ENCODE measurements at regions not wholly inside any gene's neighbourhood (a gene's known extent, or its start where the extent isn't known, plus 50 kb on each side); places are given as distances from the start of the nearest gene placed in this dataset.
"Not testable (repeated sequence)": the region's sequence is repeated elsewhere in the genome, so short reads cannot be mapped to it uniquely, and the experiment has no call there.

DNA sequence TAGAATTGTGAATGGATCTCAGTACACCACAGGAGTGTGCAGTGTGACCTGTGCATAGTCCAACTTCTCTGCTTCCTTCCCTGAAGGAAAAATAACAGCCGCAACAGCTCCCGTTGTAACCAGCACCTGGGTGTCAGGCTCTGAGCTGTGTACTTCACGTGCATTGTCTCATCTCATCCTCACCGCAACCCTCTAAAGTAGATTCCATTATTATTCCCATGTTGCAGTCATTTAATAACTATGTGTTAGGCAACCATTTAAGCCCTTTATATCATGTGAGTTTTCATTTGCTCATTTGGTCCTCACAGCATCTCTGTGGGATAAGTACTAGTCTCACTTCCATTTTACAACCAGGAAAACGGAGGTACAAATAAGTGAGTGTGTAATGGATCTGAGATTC lies 247.0 kb upstream of the MAF start:
- in situ Hi-C loops (cut with HindIII; ENCODE audit: low sequenced_read_pairs): no loop called here

- in situ Hi-C loops (cut with HindIII; ENCODE audit: low sequenced_read_pairs): no loop called here
Measured at GRCh38 chr16:79847101-79847500, 246.6 kb upstream of the MAF start.

GRCh38 chr16:79845734-79846135 lies 245.2 kb upstream of the MAF start:
- in situ Hi-C loops (cut with HindIII; ENCODE audit: low sequenced_read_pairs): no loop called here

DNA sequence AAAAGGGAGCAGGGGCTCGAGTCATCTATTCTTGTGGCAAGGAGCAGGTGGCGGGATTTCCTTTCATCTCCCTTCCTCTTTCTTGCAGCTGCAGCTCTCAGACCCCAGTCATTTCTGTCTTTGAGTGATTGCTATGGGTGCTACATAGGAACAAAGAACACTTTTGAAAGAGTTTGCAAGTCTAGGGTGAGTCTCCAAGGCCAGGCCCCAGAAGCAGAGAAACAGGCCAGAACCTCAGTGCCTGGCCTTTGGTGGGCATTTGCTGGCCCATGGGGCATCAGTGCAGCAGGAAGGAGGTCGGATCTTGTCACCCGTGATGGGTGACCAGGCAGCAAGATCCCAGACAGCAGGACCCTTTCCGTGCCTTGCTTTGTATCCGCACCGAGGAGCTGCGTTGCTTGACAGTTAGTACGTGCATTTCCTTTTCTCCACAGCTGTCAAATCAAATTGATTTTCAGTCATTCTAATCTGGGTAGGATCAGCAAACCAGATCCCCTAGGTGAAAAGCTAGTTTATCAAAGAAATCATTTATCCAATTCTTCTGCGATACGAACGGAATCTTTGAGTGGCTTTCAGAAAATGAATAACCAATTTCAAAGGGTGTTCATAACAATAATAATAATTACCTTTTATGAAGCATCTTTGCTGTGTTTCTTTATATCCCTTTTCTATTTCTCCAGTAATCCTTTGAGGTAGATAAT lies 244.6 kb upstream of the MAF start:
- in situ Hi-C loops (cut with HindIII; ENCODE audit: low sequenced_read_pairs): no loop called here

GRCh38 chr16:79844603-79845002 lies 244.1 kb upstream of the MAF start:
- in situ Hi-C loops (cut with HindIII; ENCODE audit: low sequenced_read_pairs): no loop called here

DNA sequence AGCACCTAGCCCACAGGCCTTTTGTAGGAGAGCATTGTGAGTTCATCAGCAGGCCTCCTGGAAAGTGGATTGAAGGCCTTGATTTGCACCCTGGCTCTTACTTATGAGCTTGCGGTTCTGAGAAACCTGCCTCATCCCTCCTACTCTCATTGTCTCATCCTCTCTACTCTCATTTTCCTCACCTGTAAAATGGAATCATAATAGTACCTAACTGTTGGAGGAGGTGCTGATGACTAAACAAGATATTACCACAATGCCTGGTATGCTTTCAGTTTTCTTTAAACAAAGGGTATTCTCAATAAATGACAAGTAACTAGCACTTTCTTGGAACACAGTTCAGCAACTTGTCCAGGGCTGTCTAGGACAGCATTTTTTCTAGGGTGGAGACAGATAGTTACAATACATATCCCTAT lies 243.1 kb upstream of the MAF start:
- in situ Hi-C loops (cut with HindIII; ENCODE audit: low sequenced_read_pairs): no loop called here

- in situ Hi-C loops (cut with HindIII; ENCODE audit: low sequenced_read_pairs): no loop called here
Measured at GRCh38 chr16:79843145-79843544, 242.6 kb upstream of the MAF start.

GRCh38 chr16:79842197-79842596 lies 241.7 kb upstream of the MAF start:
- in situ Hi-C loops (cut with HindIII; ENCODE audit: low sequenced_read_pairs): no loop called here

DNA sequence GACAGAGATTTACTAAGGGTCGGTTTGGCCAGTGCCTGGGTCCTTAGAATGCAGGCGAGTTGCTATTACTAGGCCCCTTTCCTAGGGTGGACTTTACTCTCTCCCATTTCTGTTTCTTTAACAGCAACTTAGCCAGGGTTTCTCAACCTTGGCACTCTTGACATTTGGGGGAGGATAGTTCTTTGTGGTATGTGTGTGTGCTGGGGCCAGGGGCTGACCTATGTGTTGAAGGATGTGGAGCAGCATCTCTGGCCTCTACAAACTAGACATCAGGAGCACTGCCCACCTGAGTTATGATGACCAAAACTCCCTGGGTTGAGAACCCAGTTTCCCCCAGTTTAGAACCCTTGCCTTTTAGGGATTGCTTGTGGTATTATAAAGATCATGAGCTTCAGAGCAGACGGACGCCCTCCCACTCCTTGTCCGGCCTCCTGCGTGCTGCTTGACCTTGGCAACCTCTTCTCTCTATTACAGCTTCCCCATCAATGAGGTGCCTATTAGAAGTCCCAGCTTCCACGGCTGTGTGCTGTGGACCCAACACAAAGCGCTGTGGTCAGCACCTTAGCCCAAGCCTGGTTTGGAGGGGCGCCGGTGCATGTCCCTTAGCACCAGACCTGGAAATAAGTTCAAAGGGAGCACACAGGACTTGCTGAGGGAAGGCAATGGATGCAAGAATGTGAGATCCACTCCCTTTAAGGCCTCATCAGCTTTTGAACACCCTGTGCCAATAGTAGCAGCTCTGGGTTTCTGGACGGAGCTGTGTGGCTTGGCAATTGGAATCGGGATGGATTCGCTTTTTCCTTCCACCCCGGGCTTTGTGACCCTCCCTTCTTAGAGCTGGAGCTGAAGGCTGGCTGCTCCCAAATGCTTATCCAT lies 239.2 kb upstream of the MAF start:
- in situ Hi-C loops (cut with HindIII; ENCODE audit: low sequenced_read_pairs): no loop called here

DNA sequence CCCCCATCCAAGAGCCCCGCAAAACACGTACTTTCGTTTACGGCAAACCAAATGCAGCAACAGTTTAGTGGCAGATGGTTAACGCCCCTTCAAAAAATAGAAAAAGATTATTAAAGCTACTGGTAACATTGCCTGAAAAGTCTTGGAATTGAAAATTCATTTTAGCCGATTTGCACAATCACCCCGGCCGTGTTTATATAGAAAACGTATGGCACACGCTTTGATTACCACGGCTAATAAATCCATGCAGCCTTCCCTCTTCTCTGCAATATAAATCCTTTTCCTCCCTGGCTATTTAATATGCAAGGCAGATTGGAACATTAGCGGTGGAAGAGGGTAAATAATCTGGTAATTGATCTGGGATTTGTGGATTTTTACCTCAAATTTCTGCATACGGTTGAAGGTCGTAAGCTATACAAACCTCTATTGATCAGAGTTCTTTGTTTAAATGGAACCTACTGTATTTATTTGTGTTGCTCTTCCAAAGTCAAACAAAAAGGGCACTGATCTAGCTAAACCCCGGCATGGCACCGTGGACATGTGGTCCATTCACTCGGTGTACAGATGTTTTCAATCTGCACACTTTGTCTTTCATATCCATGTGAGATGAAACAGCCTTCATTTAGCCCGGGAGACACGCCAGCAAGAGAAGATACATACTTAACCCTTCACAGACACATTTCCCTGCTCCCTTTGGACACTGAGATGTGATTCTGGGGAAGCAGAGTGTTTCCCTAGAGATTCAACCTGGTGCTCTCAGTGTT lies 238.1 kb upstream of the MAF start:
- in situ Hi-C loops (cut with HindIII; ENCODE audit: low sequenced_read_pairs): no loop called here

DNA sequence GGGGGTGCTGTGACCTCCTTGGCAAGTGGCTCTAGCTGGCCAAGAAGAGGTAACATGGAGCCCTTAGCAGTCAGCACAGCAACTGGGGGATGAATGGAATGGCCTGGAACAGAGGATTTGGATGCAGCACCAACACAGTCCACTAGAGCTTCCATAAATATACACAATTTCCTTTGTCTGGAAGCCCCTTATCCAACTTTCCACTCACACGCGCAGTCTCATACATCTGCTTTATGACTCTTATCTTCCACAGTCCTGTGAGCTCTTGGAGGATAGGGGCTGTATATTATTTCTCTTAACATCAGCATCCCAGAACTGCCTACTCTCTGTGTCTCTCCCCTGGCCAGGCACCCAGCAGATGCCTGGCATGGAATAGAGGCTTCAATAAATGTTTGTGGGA lies 235.6 kb upstream of the MAF start:
- in situ Hi-C loops (cut with HindIII; ENCODE audit: low sequenced_read_pairs): no loop called here

GRCh38 chr16:79835194-79835593 lies 234.7 kb upstream of the MAF start:
- in situ Hi-C loops (cut with HindIII; ENCODE audit: low sequenced_read_pairs): no loop called here

DNA sequence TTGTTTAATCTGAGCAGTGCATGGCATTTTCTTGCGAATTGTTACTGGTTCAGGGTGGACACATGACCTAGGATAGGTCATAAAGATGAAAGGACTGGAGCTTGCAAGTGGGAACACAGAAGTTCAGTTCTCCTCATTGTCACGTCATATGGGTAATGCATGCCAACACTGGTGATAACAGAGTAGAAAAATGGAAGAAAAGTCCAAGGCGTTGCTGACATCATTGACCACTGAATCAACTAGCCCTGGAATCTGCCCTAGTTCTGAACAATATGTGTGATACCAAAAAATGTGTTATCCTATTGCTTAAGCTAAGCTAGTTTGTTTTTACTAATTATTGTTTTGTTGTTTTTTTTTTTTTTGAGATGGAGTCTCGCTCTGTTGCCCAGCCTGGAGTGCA lies 234.2 kb upstream of the MAF start:
- in situ Hi-C loops (cut with HindIII; ENCODE audit: low sequenced_read_pairs): no loop called here

- in situ Hi-C loops (cut with HindIII; ENCODE audit: low sequenced_read_pairs): not testable (repeated sequence)
Measured at GRCh38 chr16:79834003-79834402, 233.5 kb upstream of the MAF start.

DNA sequence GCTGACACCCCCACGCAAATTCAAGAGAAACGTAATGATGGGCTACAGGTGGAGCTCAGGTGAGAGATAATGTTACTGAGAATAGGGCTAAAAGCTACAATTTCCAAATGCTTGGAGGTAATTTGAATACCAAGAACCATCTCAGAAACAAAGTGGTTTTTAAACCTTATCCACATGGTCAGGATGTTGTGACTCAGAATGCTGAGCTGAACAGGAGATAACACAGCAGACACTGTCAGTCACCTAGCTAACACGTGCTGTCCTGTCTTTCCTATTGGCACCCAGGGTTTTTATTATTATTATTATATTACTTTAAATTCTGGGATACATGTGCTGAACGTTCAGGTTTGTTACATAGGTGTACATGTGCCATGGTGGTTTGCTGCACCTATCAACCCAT lies 233.0 kb upstream of the MAF start:
- in situ Hi-C loops (cut with HindIII; ENCODE audit: low sequenced_read_pairs): no loop called here

GRCh38 chr16:79826732-79827475 lies 226.4 kb upstream of the MAF start:
- in situ Hi-C loops (cut with HindIII; ENCODE audit: low sequenced_read_pairs): loop anchor here (5.0 kb wide), 1 partner anchor 60 kb away; no protein-coding TSS in a partner anchor

DNA sequence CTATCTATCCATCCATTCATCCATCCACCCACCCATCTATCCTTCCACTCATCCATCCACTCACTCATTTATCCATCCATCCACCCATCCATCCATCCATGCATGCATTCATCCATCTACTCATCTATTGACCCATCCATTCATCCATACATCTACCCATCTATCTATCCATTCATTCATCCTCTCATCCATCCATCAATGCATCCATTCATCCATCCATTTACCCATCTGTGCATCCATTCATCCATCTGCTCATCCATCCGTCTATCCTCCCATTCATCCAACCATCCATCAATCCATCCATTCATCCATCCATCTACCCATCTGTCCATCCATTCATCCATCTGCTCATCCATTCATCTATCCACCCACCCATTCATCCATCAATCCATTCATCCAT lies 224.5 kb upstream of the MAF start:
- in situ Hi-C loops (cut with HindIII; ENCODE audit: low sequenced_read_pairs): loop anchor here (5.0 kb wide), 1 partner anchor 62 kb away; no protein-coding TSS in a partner anchor

- in situ Hi-C loops (cut with HindIII; ENCODE audit: low sequenced_read_pairs): no loop called here
Measured at GRCh38 chr16:79823639-79824038, 223.1 kb upstream of the MAF start.

GRCh38 chr16:79821911-79822310 lies 221.4 kb upstream of the MAF start:
- in situ Hi-C loops (cut with HindIII; ENCODE audit: low sequenced_read_pairs): no loop called here

DNA sequence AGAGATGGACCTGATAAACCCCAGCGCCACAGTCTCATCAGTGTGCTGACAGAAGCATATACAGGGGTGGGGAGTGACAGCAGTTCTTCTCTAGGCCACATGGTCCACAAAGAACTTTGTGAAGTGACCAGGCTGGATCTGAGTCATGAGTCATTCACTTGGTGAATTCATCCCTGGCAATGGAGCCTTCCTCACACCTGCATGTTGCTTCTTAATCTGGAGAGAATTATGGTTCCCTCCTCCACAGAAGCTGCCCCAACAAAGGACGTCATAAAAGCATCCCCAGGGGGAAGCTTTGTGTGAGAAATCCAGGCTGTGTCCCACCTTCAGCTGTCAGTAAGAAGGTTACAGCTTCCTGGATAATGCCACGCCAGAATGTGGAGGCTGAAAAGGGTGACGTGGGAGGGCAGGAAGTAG lies 215.6 kb upstream of the MAF start:
- in situ Hi-C loops (cut with HindIII; ENCODE audit: low sequenced_read_pairs): no loop called here

DNA sequence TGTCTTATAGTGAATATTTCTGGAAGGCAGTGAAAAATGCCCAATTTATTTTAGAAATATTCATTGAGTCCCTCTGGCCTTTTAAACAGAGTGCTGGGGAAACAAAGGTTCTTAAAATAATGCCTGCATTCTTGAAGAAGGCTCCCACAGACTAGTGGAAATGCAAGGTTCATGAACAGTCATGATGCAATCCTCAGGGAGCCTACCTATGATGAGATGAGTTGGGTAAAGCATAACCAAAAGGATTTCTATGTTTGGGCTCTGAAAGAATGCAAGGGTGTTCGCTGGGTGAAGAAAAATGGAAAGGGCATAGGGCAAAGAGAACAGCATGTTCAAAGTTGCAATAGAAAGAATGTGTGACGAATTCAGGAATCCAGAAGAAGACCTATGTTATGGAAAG lies 214.5 kb upstream of the MAF start:
- in situ Hi-C loops (cut with HindIII; ENCODE audit: low sequenced_read_pairs): no loop called here
